ENCODE measurements at regions not wholly inside any gene's neighbourhood (a gene's known extent, or its start where the extent isn't known, plus 50 kb on each side); places are given as distances from the start of the nearest gene placed in this dataset.

DNA sequence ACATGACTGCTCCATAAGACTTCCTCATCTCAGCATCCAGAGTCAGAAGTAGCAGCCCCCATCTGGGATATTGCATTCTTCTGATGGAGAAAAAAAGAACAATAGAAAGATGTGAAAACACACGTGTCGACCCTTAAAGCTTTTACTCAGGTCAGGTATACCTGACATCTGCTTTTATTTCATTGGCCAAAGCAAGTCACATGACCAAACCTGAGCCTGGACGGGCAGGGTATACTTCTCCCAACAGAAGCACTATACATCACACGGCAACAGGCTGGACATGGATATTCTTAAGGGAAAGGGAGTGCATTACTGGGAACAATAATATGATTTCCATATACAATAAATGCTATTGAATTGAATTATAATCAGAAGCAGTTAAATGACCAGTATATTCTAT, 243.3 kb downstream of the LMO4 start:
- Mint-ChIP-seq H3K4me1 (no peaks in the 10 kb centered on the region), H3K9me3 (peaks cover 4% of the 10 kb centered on the region), H3K36me3 (ENCODE audit: low read depth) (no peaks in the 10 kb centered on the region), H3K27ac (ENCODE audit: unreplicated experiment) (no peak overlapping the region), H3K27me3 (ENCODE audit: low read depth) (no peaks in the 10 kb centered on the region), H3K4me3 (no peak overlapping the region)
- TF ChIP-seq, protein P1, sequence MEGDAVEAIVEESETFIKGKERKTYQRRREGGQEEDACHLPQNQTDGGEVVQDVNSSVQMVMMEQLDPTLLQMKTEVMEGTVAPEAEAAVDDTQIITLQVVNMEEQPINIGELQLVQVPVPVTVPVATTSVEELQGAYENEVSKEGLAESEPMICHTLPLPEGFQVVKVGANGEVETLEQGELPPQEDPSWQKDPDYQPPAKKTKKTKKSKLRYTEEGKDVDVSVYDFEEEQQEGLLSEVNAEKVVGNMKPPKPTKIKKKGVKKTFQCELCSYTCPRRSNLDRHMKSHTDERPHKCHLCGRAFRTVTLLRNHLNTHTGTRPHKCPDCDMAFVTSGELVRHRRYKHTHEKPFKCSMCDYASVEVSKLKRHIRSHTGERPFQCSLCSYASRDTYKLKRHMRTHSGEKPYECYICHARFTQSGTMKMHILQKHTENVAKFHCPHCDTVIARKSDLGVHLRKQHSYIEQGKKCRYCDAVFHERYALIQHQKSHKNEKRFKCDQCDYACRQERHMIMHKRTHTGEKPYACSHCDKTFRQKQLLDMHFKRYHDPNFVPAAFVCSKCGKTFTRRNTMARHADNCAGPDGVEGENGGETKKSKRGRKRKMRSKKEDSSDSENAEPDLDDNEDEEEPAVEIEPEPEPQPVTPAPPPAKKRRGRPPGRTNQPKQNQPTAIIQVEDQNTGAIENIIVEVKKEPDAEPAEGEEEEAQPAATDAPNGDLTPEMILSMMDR (conservative IDR thresholded peaks at IDR 0.05) = no peak
- DNase-seq (ENCODE audit: low read depth, low spot score) = no peak

DNA sequence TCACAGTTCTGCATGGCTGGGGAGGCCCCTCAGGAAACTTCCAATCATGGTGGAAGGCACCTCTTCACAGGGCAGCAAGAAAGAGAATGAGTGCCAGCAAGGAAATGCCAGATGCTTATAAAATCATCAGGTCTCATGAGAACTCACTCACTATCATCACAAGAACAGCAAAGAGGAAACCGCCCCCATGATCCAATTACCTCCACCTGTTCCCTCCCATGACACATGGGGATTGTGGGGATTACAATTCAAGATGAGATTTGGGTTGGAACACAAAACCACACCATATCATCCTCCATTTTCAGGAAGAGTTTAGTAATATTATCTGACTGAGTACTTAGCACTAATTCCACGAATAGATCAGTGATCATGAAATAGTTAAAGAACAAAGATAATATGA, 244.2 kb downstream of the LMO4 start:
- H3K27ac Mint-ChIP-seq (ENCODE audit: unreplicated experiment) = no peak overlapping the region
- DNase-seq (ENCODE audit: low read depth, low spot score) = no peak
- H3K36me3 Mint-ChIP-seq (ENCODE audit: low read depth) = no peaks in the 10 kb centered on the region
- TF ChIP-seq, protein P1 (conservative IDR thresholded peaks at IDR 0.05) = no peak
- H3K4me1 Mint-ChIP-seq = no peaks in the 10 kb centered on the region
- no peak overlapping the region for H3K4me3 Mint-ChIP-seq
- peaks cover 4% of the 10 kb centered on the region for H3K9me3 Mint-ChIP-seq
- no peaks in the 10 kb centered on the region for H3K27me3 Mint-ChIP-seq (ENCODE audit: low read depth)

DNA sequence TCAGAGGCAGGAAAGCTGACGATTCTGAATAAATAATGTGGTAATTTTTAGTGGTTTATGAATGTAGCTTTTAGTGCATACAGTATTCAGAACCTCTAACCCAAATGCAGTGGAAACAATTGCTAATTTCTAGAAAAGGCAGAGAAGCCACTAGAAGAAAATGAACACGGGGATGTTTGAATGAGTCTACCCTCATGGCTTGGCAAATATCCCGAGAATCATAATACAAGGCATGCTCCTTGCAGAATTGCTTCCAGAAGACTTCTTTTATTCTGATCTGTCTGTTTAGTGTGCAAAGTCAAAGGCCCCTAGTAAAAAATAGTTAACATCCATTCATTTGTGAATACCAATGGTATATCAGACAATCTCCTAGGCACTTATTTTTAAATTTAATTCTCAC, 246.8 kb downstream of the LMO4 start:
- TF ChIP-seq, protein P1 (conservative IDR thresholded peaks at IDR 0.05) = no peak
- Mint-ChIP-seq H3K27ac (ENCODE audit: unreplicated experiment) (no peak overlapping the region), H3K9me3 (peaks cover 4% of the 10 kb centered on the region), H3K4me1 (no peaks in the 10 kb centered on the region), H3K36me3 (ENCODE audit: low read depth) (no peaks in the 10 kb centered on the region), H3K4me3 (no peak overlapping the region), H3K27me3 (ENCODE audit: low read depth) (no peaks in the 10 kb centered on the region)
- no peak for DNase-seq (ENCODE audit: low read depth, low spot score)

DNA sequence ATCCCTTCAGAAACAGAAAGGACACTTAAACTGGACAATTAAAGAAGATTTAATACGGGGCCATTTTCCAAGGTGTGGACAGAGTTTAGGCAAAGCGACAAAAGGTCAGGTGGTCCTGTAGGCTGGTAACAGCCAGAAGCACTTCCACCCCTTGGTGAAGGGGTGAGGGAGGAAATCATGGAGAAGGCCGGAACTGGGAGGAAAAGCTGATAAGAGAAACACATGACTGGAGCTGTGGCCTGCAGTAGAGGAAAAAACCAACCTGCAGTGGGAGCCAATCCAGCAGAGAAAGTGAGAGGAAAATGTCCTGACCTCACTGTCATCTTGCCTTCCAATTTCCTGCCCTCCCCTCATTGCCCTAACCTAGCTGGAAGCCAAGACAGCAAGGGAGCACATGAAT, 249.8 kb downstream of the LMO4 start:
- no peaks in the 10 kb centered on the region for H3K27me3 Mint-ChIP-seq (ENCODE audit: low read depth)

DNA sequence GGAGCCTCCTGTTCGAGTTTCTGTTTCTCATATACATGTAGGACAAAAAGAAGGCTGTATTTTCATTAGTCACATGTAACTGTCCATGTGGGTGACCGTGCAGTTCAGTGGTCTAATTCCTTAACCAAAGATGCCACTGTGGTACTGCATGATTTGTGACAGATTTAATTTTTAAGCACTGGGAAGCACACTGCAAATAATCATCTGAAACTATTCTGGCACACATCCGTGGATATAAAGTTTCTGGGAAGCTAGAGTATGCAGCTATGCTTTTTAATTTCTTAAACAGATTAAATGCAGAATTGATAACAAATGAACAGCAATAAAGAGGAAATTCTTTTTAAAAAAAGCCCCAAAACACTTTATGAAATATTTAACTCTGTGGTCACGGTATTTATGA, 254.8 kb downstream of the LMO4 start:
- no peak overlapping the region for H3K27ac Mint-ChIP-seq (ENCODE audit: unreplicated experiment)
- no peaks in the 10 kb centered on the region for H3K9me3 Mint-ChIP-seq
- TF ChIP-seq, protein P1 (conservative IDR thresholded peaks at IDR 0.05) = no peak
- DNase-seq (ENCODE audit: low read depth, low spot score) = no peak
- H3K4me3 Mint-ChIP-seq = no peak overlapping the region
- H3K4me1 Mint-ChIP-seq = no peaks in the 10 kb centered on the region
- no peaks in the 10 kb centered on the region for H3K27me3 Mint-ChIP-seq (ENCODE audit: low read depth)
- no peaks in the 10 kb centered on the region for H3K36me3 Mint-ChIP-seq (ENCODE audit: low read depth)

More for the DNA sequence above, 249.8 kb downstream of the LMO4 start:
- Mint-ChIP-seq H3K4me1 (no peaks in the 10 kb centered on the region), H3K36me3 (ENCODE audit: low read depth) (no peaks in the 10 kb centered on the region), H3K4me3 (no peak overlapping the region), H3K27ac (ENCODE audit: unreplicated experiment) (no peak overlapping the region), H3K9me3 (no peaks in the 10 kb centered on the region)
- no peak for DNase-seq (ENCODE audit: low read depth, low spot score)
- TF ChIP-seq, protein P1 (conservative IDR thresholded peaks at IDR 0.05) = no peak

DNA sequence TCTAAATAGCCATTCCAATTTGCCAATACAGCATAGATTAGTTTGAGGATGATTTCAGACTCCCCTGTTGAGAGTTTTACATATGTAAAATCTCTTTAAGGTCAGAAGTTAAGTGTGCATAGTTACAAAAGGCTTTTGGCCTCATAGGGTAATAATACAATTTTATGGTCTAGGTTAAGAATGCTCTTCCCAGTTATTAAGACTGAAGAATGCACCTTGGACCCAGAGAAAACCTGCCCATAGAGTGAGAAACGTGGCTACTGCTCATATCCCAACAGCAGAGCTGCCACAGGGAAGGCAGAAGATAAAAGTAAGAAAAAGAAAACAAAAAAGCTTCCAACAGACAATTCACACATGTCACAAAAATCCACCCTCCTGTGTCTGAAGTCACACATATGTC, 255.9 kb downstream of the LMO4 start:
- no peak for DNase-seq (ENCODE audit: low read depth, low spot score)
- Mint-ChIP-seq H3K9me3 (no peaks in the 10 kb centered on the region), H3K36me3 (ENCODE audit: low read depth) (no peaks in the 10 kb centered on the region), H3K4me3 (no peak overlapping the region), H3K27ac (ENCODE audit: unreplicated experiment) (no peak overlapping the region), H3K4me1 (no peaks in the 10 kb centered on the region), H3K27me3 (ENCODE audit: low read depth) (no peaks in the 10 kb centered on the region)
- TF ChIP-seq, protein P1 (conservative IDR thresholded peaks at IDR 0.05) = no peak
